Coronary artery (tissue), 2 donors: ENCODE measurements at regions not wholly inside any gene's neighbourhood (a gene's known extent, or its start where the extent isn't known, plus 50 kb on each side); places are given as distances from the start of the nearest gene placed in this dataset.
"Not testable (repeated sequence)": the region's sequence is repeated elsewhere in the genome, so short reads cannot be mapped to it uniquely, and the experiment has no call there.

Experiments
- DNase-seq: peaks from one replicate; pipeline ENCODE4 v3.0.0-alpha.2; 2017; ENCODE audit warnings: low spot score
- H3K27ac ChIP-seq, 2 donors: fragments of 200-600 bp; sonication (generic); one replicate each; pipeline ENCODE4 v1.5.1; 2016 to 2019
- H3K4me3 ChIP-seq: fragments of 200-600 bp; sonication (generic); 2 replicates; pipeline ENCODE4 v1.5.1; 2016; ENCODE audit warnings: mild to moderate bottlenecking, moderate library complexity
- TF ChIP-seq, protein P1 (sequence below): fragments of 200-600 bp; sonication (generic); IDR thresholded peaks from one replicate; pipeline ENCODE4 v1.5.1; 2019; ENCODE audit warnings: antibody characterized with exemption

DNA sequence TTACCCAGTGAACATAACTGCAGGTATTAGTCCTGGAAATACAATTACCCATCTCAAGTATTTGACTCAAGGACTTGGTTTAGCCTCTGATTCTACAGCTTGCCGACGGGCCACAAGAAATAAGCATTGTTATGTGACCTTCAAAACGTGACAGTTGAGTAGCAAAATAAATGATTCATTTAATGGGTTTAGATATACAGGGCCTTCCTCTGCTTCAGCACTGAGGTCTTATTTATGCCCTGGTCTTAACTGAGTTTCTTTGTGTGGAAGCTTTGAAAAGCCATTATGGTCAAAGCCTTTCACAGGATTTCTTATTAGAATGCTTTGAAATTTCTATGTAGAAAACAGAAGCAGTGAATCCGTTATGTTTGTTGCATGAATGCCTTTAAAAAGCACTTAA is 899.2 kb upstream of the API5 start:
- TF ChIP-seq, protein P1, sequence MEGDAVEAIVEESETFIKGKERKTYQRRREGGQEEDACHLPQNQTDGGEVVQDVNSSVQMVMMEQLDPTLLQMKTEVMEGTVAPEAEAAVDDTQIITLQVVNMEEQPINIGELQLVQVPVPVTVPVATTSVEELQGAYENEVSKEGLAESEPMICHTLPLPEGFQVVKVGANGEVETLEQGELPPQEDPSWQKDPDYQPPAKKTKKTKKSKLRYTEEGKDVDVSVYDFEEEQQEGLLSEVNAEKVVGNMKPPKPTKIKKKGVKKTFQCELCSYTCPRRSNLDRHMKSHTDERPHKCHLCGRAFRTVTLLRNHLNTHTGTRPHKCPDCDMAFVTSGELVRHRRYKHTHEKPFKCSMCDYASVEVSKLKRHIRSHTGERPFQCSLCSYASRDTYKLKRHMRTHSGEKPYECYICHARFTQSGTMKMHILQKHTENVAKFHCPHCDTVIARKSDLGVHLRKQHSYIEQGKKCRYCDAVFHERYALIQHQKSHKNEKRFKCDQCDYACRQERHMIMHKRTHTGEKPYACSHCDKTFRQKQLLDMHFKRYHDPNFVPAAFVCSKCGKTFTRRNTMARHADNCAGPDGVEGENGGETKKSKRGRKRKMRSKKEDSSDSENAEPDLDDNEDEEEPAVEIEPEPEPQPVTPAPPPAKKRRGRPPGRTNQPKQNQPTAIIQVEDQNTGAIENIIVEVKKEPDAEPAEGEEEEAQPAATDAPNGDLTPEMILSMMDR: no peak
- H3K4me3 ChIP-seq: no peak overlapping the region
- no peak for DNase-seq
- no peak overlapping the region for H3K27ac ChIP-seq

DNA sequence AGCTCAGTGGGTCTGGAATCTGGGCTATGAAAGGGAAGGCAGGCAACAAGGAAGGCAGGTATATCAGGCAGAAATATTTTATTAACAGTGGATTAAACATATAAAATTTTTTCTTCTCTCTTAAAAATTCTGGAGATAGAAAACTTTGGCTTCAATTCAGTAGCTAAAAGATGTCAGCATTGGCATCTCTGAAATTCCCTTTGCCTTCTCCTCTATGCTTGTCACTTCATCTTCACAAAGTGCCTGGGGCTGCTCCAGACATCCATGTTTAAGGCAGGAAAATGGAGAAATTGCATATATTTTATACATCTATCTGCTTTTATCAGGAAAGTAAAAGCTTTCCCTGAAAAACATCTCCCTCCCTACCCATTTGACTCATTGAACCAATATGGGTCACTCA is 894.1 kb upstream of the API5 start:
- no peak for DNase-seq
- Histone ChIP-seq H3K27ac (no peak overlapping the region), H3K4me3 (no peak overlapping the region)
- TF ChIP-seq, protein P1: no peak

DNA sequence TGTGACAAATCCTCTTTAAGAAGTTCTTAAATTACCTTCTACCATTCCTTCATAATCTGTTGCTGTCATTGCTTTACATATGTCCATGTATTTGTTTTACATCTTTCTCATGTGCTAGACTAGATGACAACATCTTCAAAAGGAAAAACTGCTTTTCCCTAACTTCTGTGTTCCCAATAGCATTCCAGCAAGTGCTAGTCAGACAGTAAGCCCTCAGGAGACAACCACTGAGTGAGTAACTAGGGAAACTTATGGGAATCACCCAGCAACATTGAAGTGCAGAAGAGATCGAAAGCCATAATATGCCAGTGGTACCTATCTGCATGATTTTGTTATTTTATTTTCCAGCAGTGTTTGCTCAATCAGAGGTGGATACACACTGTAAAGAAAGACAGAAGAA is 889.7 kb upstream of the API5 start:
- TF ChIP-seq, protein P1: no peak
- H3K4me3 ChIP-seq: no peak overlapping the region
- no peak overlapping the region for H3K27ac ChIP-seq
- DNase-seq: no peak

GRCh38 chr11:42434911-42435310 is 876.9 kb upstream of the API5 start:
- not testable (repeated sequence) for H3K4me3 ChIP-seq, H3K27ac ChIP-seq, DNase-seq

- no peak for DNase-seq
- Histone ChIP-seq H3K4me3 (no peak overlapping the region), H3K27ac (no peak overlapping the region)
- TF ChIP-seq, protein P1: no peak
Observed at GRCh38 chr11:42444406-42444805, 867.4 kb upstream of the API5 start.

DNA sequence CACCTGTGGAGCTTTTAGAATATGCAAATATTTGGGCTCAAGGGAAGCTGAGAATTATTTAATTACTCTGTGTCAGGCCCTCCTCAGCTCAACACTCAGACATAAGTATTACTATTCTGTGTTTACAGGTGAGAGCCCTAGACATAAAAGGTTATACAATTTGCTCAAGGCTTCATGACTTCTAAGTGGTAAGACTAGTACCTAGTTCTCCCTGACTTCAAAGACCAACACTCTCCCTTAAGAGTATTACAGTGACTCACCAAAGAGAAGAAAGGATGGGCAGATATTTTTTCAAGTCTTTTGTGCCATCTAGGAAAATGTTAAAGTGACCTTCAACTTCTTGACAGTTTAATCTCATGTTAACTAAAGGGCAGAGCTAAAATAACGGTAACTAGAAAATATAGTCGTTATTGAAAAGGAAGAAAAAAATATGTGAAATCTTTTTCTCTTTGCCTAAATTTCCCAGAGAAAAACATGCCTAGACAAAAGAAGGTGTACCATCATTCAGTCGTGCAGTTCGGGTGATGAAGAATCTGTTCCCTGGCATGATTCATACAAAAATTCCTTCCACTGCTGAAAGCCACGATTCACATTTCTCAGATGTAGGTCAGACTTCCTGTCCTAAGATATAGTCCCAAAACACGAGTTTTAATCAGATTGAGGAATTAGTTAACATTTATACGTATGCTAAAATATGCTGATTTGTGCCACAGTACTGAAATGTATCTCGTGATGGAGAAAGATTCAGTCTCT is 849.1 kb upstream of the API5 start:
- Histone ChIP-seq H3K27ac (no peak overlapping the region), H3K4me3 (no peak overlapping the region)
- TF ChIP-seq, protein P1: no peak
- DNase-seq: no peak

DNA sequence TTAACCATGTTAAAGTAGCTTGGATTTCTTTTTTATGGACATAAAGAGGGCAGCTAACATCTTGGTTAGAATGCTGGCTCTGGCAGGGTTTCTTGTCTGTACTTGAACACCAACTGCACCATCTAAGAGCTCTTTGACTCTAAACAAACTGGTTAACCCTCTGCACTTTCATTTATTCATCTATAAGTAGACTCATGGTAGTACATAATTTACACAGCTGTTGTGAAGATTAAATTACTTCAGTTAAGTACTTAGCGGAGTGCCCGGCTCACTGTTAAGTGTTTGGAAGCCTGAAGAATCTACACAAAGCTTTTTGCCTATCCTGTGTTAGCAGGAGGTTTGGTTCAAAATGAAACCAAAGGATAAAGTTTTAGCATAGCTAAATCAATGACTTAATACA is 846.2 kb upstream of the API5 start:
- no peak overlapping the region for H3K4me3 ChIP-seq
- H3K27ac ChIP-seq: no peak overlapping the region
- no peak for DNase-seq
- TF ChIP-seq, protein P1: no peak
